GM23338 (cell line): ENCODE measurements at regions not wholly inside any gene's neighbourhood (a gene's known extent, or its start where the extent isn't known, plus 50 kb on each side); places are given as distances from the start of the nearest gene placed in this dataset.

ENCODE experiments used
- ATAC-seq: fragments of 200-7000 bp; cut with Tn5 transposase; 3 replicates; pipeline ENCODE4 v1.9.1; 2020
- DNase-seq: peaks from one replicate; pipeline ENCODE4 v3.0.0-alpha.2; 2015; ENCODE audit warnings: low spot score
- H2AFZ ChIP-seq: fragments of 200-600 bp; sonication (generic); 2 replicates; pipeline ENCODE4 v1.8.0; 2016; ENCODE audit warnings: antibody characterized with exemption, mild to moderate bottlenecking, moderate library complexity
- H3F3A ChIP-seq: fragments of 200-600 bp; sonication (generic); replicated peaks from 2 replicates; pipeline ENCODE4 v1.8.0; 2017; ENCODE audit warnings: antibody characterized with exemption, mixed run types, low read depth
- H3K27ac ChIP-seq: fragments of 200-600 bp; sonication (generic); 2 replicates; pipeline ENCODE4 v1.6.1; 2016; ENCODE audit warnings: low read depth
- H3K27me3 ChIP-seq: fragments of 200-600 bp; sonication (generic); 2 replicates; pipeline ENCODE4 v1.8.0; 2016; ENCODE audit warnings: mild to moderate bottlenecking, mixed run types, moderate library complexity; ENCODE audit not compliant: insufficient read depth
- H3K36me3 ChIP-seq: fragments of 200-600 bp; sonication (generic); 2 replicates; pipeline ENCODE4 v1.8.0; 2016; ENCODE audit warnings: mild to moderate bottlenecking; ENCODE audit not compliant: insufficient read depth
- H3K4me1 ChIP-seq: fragments of 200-600 bp; sonication (generic); 2 replicates; pipeline ENCODE4 v1.8.0; 2016; ENCODE audit warnings: mild to moderate bottlenecking, moderate library complexity; ENCODE audit not compliant: insufficient read depth
- H3K4me2 ChIP-seq: fragments of 200-600 bp; sonication (generic); 2 replicates; pipeline ENCODE4 v1.7.1; 2017; ENCODE audit warnings: mixed run types
- H3K4me3 ChIP-seq: fragments of 200-600 bp; sonication (generic); 2 replicates; pipeline ENCODE4 v1.6.1; 2016; ENCODE audit warnings: mixed run types
- H3K79me2 ChIP-seq: fragments of 200-600 bp; sonication (generic); replicated peaks from 2 replicates; pipeline ENCODE4 v1.8.0; 2017; ENCODE audit warnings: mild to moderate bottlenecking; ENCODE audit not compliant: insufficient read depth
- H3K9me2 ChIP-seq: fragments of 200-600 bp; sonication (generic); 2 replicates; pipeline ENCODE4 v1.8.0; 2017; ENCODE audit not compliant: insufficient read depth
- H4K20me1 ChIP-seq: fragments of 200-600 bp; sonication (generic); replicated peaks from 2 replicates; pipeline ENCODE4 v1.8.0; 2017; ENCODE audit warnings: mild to moderate bottlenecking; ENCODE audit not compliant: insufficient read depth
- H3K27ac Mint-ChIP-seq: 2 replicates; pipeline ENCODE4 v1.8.0; 2020; ENCODE audit warnings: inconsistent platforms, mild to moderate bottlenecking, moderate library complexity, mixed read lengths
- H3K27me3 Mint-ChIP-seq: 3 replicates; pipeline ENCODE4 v1.8.0; 2022; ENCODE audit warnings: low read depth, mild to moderate bottlenecking, moderate library complexity, mixed read lengths, inconsistent platforms; ENCODE audit not compliant: insufficient read depth, poor library complexity
- H3K36me3 Mint-ChIP-seq: 3 replicates; pipeline ENCODE4 v1.8.0; 2021; ENCODE audit warnings: low read depth, mild to moderate bottlenecking, inconsistent platforms, moderate library complexity, mixed read lengths
- H3K4me1 Mint-ChIP-seq: 3 replicates; pipeline ENCODE4 v1.8.0; 2020; ENCODE audit warnings: mild to moderate bottlenecking, inconsistent platforms, mixed read lengths
- H3K4me3 Mint-ChIP-seq: 3 replicates; pipeline ENCODE4 v1.8.0; 2021; ENCODE audit warnings: moderate library complexity, mild to moderate bottlenecking, inconsistent platforms, mixed read lengths
- H3K9me3 Mint-ChIP-seq: 3 replicates; pipeline ENCODE4 v1.8.0; 2020; ENCODE audit warnings: moderate library complexity, mild to moderate bottlenecking, inconsistent platforms, mixed read lengths
- CREB1 ChIP-seq: fragments of 250-450 bp; sonication (Bioruptor Pico); IDR thresholded peaks from 2 replicates; pipeline ENCODE4 v1.5.0; 2020; ENCODE audit warnings: low read depth, mild to moderate bottlenecking, moderate library complexity
- EZH2 ChIP-seq: fragments of 200-600 bp; sonication (generic); IDR thresholded peaks from one replicate; pipeline ENCODE4 v1.8.0; 2017; ENCODE audit warnings: antibody characterized with exemption, mild to moderate bottlenecking, low read depth; ENCODE audit not compliant: unreplicated experiment
- EZH2phosphoT487 ChIP-seq: fragments of 200-600 bp; sonication (generic); IDR thresholded peaks from one replicate; pipeline ENCODE4 v1.8.1; 2018; ENCODE audit warnings: antibody characterized with exemption; ENCODE audit not compliant: unreplicated experiment
- JUNB ChIP-seq: IDR thresholded peaks from one replicate; pipeline ENCODE4 v1.6.1; 2016; ENCODE audit warnings: antibody characterized with exemption; ENCODE audit not compliant: unreplicated experiment
- NANOG ChIP-seq: IDR thresholded peaks from 2 replicates; pipeline ENCODE4 v1.6.1; 2016; ENCODE audit warnings: antibody characterized with exemption, borderline replicate concordance
- POLR2AphosphoS5 ChIP-seq: IDR thresholded peaks from 2 replicates; pipeline ENCODE4 v1.6.1; 2016; ENCODE audit warnings: antibody characterized with exemption, low read depth
- STAT1 ChIP-seq: IDR thresholded peaks from one replicate; pipeline ENCODE4 v1.6.1; 2016; ENCODE audit warnings: antibody characterized with exemption; ENCODE audit not compliant: unreplicated experiment
- TF ChIP-seq, protein P1 (sequence below): fragments of 250-450 bp; sonication (Bioruptor Pico); IDR thresholded peaks from 2 replicates; pipeline ENCODE4 v1.5.0; 2020; ENCODE audit warnings: mild to moderate bottlenecking, moderate library complexity
- TF ChIP-seq, protein P2 (sequence below): IDR thresholded peaks from 2 replicates; pipeline ENCODE4 v1.6.1; 2016; ENCODE audit warnings: antibody characterized with exemption
- TF ChIP-seq, protein P3 (sequence below), 2 experiments: fragments of 200-600 bp in 1 of 2; sonication (generic) in 1 of 2; conservative IDR thresholded peaks; 2 replicates each; pipeline versions ENCODE4 v1.5.1 to v1.6.1; 2016 to 2017; ENCODE audit warnings: antibody characterized with exemption in 2 of 2, low read depth in 2 of 2, mild to moderate bottlenecking in 2 of 2, moderate library complexity in 1 of 2

DNA sequence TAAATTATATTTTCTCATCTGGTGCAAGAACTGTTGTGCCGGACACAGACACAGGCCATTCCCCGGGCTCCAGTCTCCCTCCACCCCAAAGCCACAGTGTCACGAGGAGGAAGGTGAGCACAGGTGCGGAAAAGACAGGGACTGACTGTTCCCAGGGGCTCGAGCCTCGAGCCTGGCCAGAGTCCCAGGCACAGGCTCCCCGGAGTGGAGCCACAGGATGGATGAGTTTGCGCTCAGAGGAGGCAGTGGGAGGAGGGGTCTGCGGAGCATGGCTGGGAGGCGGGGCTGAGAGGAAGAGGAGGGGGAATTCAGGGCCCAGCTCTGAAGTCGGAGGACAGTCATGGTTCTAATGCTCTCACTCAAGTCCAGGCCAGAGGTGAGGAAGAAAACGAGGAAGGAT lies 284.8 kb downstream of the SMOC2 start:
- ATAC-seq: no peak; the same call in 2 of the 3 replicates
- H3K4me1 Mint-ChIP-seq: no peaks in the 10 kb centered on the region

DNA sequence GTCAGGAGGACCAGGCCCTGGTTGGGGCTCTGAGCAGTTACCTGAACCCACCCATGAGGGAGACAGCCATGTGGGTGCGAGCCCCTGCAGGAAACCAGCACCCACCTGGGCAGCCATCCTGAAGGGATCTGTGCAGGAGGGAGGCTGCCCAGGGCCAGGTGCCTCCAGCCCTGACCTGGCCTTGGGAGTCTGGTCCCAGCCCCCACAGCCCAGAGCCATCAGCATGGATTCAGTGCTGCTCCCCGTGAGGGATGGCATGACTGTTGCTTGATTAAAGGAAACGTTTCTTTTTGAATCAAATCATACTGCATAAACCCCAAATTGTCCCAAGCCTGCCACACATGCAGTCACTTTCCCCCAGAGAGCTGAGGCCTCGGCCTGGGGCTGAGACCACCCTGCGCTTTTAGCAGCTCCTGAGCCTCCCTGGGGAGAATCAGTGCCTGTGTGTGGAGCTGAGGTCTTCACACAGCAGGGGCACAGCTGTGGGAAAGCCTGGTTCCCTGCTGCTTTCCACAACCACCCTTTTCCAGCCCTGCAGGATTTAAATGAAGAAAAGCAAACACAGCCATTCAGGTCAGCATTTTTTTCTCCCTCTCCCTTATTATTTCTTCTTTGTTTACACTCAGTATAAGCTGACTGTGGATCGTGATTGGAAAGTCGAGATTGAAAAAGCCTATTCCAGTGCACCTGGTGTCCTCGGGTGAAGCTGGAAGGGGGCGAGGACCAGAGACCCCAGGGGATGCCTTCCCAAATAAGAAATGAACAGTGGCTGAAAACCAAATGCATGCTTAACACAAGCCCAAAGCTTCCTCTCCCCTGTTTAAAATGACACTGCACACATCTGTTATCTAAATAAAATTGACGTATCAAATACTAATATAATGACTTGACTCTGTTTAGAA lies 283.9 kb downstream of the SMOC2 start:
- peaks cover 8% of the 10 kb centered on the region; the same call in 1 of the 2 replicates for H3K36me3 ChIP-seq
- no peaks in the 10 kb centered on the region for H3K4me1 Mint-ChIP-seq
- H3K9me3 Mint-ChIP-seq: peaks cover 62% of the 10 kb centered on the region
- no peak overlapping the region for H3K4me3 Mint-ChIP-seq
- no peak for ATAC-seq
- no peak overlapping the region for H2AFZ ChIP-seq
- H3K27me3 Mint-ChIP-seq: peaks cover 7% of the 10 kb centered on the region
- no peak overlapping the region for H3K27ac ChIP-seq
- peaks cover 51% of the 10 kb centered on the region for H3K36me3 Mint-ChIP-seq
- no peaks in the 10 kb centered on the region for H3K79me2 ChIP-seq
- no peak for DNase-seq
- H3K27ac Mint-ChIP-seq: no peak overlapping the region
- H3K4me3 ChIP-seq: no peak overlapping the region
- H3K4me1 ChIP-seq: no peaks in the 10 kb centered on the region
- no peaks in the 10 kb centered on the region for H4K20me1 ChIP-seq
- H3K9me2 ChIP-seq: no peaks in the 10 kb centered on the region
- no peaks in the 10 kb centered on the region for H3F3A ChIP-seq
- H3K27me3 ChIP-seq: no peaks in the 10 kb centered on the region
- no peak overlapping the region for H3K4me2 ChIP-seq
- no peak for TF ChIP-seq JUNB
- TF ChIP-seq EZH2: no peak
- TF ChIP-seq STAT1: no peak
- TF ChIP-seq, protein P1, sequence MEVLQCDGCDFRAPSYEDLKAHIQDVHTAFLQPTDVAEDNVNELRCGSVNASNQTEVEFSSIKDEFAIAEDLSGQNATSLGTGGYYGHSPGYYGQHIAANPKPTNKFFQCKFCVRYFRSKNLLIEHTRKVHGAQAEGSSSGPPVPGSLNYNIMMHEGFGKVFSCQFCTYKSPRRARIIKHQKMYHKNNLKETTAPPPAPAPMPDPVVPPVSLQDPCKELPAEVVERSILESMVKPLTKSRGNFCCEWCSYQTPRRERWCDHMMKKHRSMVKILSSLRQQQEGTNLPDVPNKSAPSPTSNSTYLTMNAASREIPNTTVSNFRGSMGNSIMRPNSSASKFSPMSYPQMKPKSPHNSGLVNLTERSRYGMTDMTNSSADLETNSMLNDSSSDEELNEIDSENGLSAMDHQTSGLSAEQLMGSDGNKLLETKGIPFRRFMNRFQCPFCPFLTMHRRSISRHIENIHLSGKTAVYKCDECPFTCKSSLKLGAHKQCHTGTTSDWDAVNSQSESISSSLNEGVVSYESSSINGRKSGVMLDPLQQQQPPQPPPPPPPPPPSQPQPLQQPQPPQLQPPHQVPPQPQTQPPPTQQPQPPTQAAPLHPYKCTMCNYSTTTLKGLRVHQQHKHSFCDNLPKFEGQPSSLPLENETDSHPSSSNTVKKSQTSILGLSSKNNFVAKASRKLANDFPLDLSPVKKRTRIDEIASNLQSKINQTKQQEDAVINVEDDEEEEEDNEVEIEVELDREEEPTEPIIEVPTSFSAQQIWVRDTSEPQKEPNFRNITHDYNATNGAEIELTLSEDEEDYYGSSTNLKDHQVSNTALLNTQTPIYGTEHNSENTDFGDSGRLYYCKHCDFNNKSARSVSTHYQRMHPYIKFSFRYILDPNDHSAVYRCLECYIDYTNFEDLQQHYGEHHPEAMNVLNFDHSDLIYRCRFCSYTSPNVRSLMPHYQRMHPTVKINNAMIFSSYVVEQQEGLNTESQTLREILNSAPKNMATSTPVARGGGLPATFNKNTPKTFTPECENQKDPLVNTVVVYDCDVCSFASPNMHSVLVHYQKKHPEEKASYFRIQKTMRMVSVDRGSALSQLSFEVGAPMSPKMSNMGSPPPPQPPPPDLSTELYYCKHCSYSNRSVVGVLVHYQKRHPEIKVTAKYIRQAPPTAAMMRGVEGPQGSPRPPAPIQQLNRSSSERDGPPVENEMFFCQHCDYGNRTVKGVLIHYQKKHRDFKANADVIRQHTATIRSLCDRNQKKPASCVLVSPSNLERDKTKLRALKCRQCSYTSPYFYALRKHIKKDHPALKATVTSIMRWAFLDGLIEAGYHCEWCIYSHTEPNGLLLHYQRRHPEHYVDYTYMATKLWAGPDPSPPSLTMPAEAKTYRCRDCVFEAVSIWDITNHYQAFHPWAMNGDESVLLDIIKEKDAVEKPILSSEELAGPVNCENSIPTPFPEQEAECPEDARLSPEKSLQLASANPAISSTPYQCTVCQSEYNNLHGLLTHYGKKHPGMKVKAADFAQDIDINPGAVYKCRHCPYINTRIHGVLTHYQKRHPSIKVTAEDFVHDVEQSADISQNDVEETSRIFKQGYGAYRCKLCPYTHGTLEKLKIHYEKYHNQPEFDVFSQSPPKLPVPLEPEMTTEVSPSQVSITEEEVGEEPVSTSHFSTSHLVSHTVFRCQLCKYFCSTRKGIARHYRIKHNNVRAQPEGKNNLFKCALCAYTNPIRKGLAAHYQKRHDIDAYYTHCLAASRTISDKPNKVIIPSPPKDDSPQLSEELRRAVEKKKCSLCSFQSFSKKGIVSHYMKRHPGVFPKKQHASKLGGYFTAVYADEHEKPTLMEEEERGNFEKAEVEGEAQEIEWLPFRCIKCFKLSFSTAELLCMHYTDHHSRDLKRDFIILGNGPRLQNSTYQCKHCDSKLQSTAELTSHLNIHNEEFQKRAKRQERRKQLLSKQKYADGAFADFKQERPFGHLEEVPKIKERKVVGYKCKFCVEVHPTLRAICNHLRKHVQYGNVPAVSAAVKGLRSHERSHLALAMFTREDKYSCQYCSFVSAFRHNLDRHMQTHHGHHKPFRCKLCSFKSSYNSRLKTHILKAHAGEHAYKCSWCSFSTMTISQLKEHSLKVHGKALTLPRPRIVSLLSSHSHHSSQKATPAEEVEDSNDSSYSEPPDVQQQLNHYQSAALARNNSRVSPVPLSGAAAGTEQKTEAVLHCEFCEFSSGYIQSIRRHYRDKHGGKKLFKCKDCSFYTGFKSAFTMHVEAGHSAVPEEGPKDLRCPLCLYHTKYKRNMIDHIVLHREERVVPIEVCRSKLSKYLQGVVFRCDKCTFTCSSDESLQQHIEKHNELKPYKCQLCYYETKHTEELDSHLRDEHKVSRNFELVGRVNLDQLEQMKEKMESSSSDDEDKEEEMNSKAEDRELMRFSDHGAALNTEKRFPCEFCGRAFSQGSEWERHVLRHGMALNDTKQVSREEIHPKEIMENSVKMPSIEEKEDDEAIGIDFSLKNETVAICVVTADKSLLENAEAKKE (CRISPR knock-in tag): no peak
- no peak for TF ChIP-seq NANOG
- TF ChIP-seq EZH2phosphoT487: no peak
- TF ChIP-seq, protein P2, sequence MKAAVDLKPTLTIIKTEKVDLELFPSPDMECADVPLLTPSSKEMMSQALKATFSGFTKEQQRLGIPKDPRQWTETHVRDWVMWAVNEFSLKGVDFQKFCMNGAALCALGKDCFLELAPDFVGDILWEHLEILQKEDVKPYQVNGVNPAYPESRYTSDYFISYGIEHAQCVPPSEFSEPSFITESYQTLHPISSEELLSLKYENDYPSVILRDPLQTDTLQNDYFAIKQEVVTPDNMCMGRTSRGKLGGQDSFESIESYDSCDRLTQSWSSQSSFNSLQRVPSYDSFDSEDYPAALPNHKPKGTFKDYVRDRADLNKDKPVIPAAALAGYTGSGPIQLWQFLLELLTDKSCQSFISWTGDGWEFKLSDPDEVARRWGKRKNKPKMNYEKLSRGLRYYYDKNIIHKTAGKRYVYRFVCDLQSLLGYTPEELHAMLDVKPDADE: no peak
- no peak for TF ChIP-seq CREB1 (CRISPR knock-in tag)
- no peak for TF ChIP-seq POLR2AphosphoS5
- TF ChIP-seq, protein P3, sequence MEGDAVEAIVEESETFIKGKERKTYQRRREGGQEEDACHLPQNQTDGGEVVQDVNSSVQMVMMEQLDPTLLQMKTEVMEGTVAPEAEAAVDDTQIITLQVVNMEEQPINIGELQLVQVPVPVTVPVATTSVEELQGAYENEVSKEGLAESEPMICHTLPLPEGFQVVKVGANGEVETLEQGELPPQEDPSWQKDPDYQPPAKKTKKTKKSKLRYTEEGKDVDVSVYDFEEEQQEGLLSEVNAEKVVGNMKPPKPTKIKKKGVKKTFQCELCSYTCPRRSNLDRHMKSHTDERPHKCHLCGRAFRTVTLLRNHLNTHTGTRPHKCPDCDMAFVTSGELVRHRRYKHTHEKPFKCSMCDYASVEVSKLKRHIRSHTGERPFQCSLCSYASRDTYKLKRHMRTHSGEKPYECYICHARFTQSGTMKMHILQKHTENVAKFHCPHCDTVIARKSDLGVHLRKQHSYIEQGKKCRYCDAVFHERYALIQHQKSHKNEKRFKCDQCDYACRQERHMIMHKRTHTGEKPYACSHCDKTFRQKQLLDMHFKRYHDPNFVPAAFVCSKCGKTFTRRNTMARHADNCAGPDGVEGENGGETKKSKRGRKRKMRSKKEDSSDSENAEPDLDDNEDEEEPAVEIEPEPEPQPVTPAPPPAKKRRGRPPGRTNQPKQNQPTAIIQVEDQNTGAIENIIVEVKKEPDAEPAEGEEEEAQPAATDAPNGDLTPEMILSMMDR (conservative IDR thresholded peaks at IDR 0.05; ENCODE audit: low read depth in 2 of 2): no peak

More for the DNA sequence above, 284.8 kb downstream of the SMOC2 start:
- H3F3A ChIP-seq: no peaks in the 10 kb centered on the region
- no peaks in the 10 kb centered on the region for H3K9me2 ChIP-seq
- Mint-ChIP-seq H3K27ac (no peak overlapping the region), H3K9me3 (peaks cover 55% of the 10 kb centered on the region), H3K4me3 (no peak overlapping the region), H3K36me3 (peaks cover 44% of the 10 kb centered on the region), H3K27me3 (peaks cover 10% of the 10 kb centered on the region)
- no peak overlapping the region for H3K4me3 ChIP-seq
- H3K27me3 ChIP-seq: no peaks in the 10 kb centered on the region
- H3K36me3 ChIP-seq: peaks cover 8% of the 10 kb centered on the region; the same call in 1 of the 2 replicates
- no peak for TF ChIP-seq EZH2phosphoT487
- no peaks in the 10 kb centered on the region for H3K79me2 ChIP-seq
- no peaks in the 10 kb centered on the region for H3K4me1 ChIP-seq
- no peaks in the 10 kb centered on the region for H4K20me1 ChIP-seq
- peak; percentile 19 for DNase-seq
- H2AFZ ChIP-seq: no peak overlapping the region
- H3K4me2 ChIP-seq: no peak overlapping the region
- no peak overlapping the region for H3K27ac ChIP-seq
